ENCODE measurements at regions not wholly inside any gene's neighbourhood (a gene's known extent, or its start where the extent isn't known, plus 50 kb on each side); places are given as distances from the start of the nearest gene placed in this dataset.

- Histone ChIP-seq H3K9me3 (ENCODE audit: low read length) (no peaks in the 10 kb centered on the region), H3K9me2 (replicated peaks; ENCODE audit: low read length) (no peaks in the 10 kb centered on the region), H3K4me1 (ENCODE audit: insufficient read depth, low read length) (peaks cover 13% of the 10 kb centered on the region), H3F3A (ENCODE audit: low read length, unreplicated experiment) (no peaks in the 10 kb centered on the region), H3K4me3 (ENCODE audit: low read length) (no peak overlapping the region), H3K9ac (ENCODE audit: low read length) (no peak overlapping the region), H3K79me2 (ENCODE audit: low read length) (no peaks in the 10 kb centered on the region), H2AFZ (ENCODE audit: low read length) (no peak overlapping the region), H3K27ac (ENCODE audit: low read length) (no peak overlapping the region), H3K4me2 (ENCODE audit: low read length) (no peak overlapping the region), H4K20me1 (ENCODE audit: low read length) (no peaks in the 10 kb centered on the region), H3K27me3 (ENCODE audit: low read length) (no peaks in the 10 kb centered on the region), H3K36me3 (ENCODE audit: low read depth, low read length) (no peaks in the 10 kb centered on the region)
- ATAC-seq: no peak
- ChIA-PET CTCF (no interaction called here), POLR2A (ENCODE audit: unreplicated experiment) (no interaction called here)
- intact Hi-C loops (cut with micrococcal nuclease): loop anchor here (10.0 kb wide), 1 partner anchor 422 kb away; no protein-coding TSS in a partner anchor
- DNase-seq: no peak
- BruUV-seq (replicated peaks): no TSS peak
- TF ChIP-seq EZH2phosphoT487 (IDR thresholded peaks at IDR 0.05; ENCODE audit: borderline replicate concordance, low read length) (no peak), EZH2 (IDR thresholded peaks at IDR 0.05; ENCODE audit: low read length, unreplicated experiment) (no peak), CTCF (conservative IDR thresholded peaks at IDR 0.05; ENCODE audit: low read depth, low read length) (no peak)
Observed at GRCh38 chr12:58342736-58343135, 401.4 kb downstream of the ATP23 start.

GRCh38 chr12:58346032-58346632 lies 404.8 kb downstream of the ATP23 start:
- no peaks in the 10 kb centered on the region for H3K9me2 ChIP-seq (replicated peaks; ENCODE audit: low read length)
- TF ChIP-seq EZH2phosphoT487 (IDR thresholded peaks at IDR 0.05; ENCODE audit: borderline replicate concordance, low read length) (no peak), EZH2 (IDR thresholded peaks at IDR 0.05; ENCODE audit: low read length, unreplicated experiment) (no peak), CTCF (conservative IDR thresholded peaks at IDR 0.05; ENCODE audit: low read depth, low read length) (peak; percentile 89)
- no peak overlapping the region for H2AFZ ChIP-seq (ENCODE audit: low read length)
- BruUV-seq (replicated peaks): no TSS peak
- peaks cover 18% of the 10 kb centered on the region for H3K4me1 ChIP-seq (ENCODE audit: insufficient read depth, low read length)
- peak overlapping the region; percentile 26 for H3K27ac ChIP-seq (ENCODE audit: low read length)
- peak; percentile 77 for ATAC-seq
- intact Hi-C loops (cut with micrococcal nuclease): loop anchor here (1.0 to 10.0 kb wide), 12 partner anchors 69 to 806 kb away; no protein-coding TSS in a partner anchor
- DNase-seq: peak; percentile 79
- no peaks in the 10 kb centered on the region for H3K27me3 ChIP-seq (ENCODE audit: low read length)
- H3K36me3 ChIP-seq (ENCODE audit: low read depth, low read length): no peaks in the 10 kb centered on the region
- ChIA-PET POLR2A (ENCODE audit: unreplicated experiment) (no interaction called here), CTCF (no interaction called here)
- H3K9ac ChIP-seq (ENCODE audit: low read length): peak overlapping the region; percentile 28; the same call in 1 of the 2 replicates
- H3K9me3 ChIP-seq (ENCODE audit: low read length): no peaks in the 10 kb centered on the region
- H3K4me3 ChIP-seq (ENCODE audit: low read length): no peak overlapping the region
- no peak overlapping the region for H3K4me2 ChIP-seq (ENCODE audit: low read length)
- H3K79me2 ChIP-seq (ENCODE audit: low read length): no peaks in the 10 kb centered on the region
- H3F3A ChIP-seq (ENCODE audit: low read length, unreplicated experiment): no peaks in the 10 kb centered on the region
- no peaks in the 10 kb centered on the region for H4K20me1 ChIP-seq (ENCODE audit: low read length)

- POLR2A ChIA-PET (ENCODE audit: unreplicated experiment): interaction anchor here (0.6 kb wide), 1 partner anchor 186 kb away, joined by 8 read pairs; no protein-coding TSS in a partner anchor
- Histone ChIP-seq H3K36me3 (ENCODE audit: low read depth, low read length) (no peaks in the 10 kb centered on the region), H3K9me3 (ENCODE audit: low read length) (no peaks in the 10 kb centered on the region), H3K4me1 (ENCODE audit: insufficient read depth, low read length) (peaks cover 12% of the 10 kb centered on the region), H3K9ac (ENCODE audit: low read length) (no peak overlapping the region), H3K4me3 (ENCODE audit: low read length) (no peak overlapping the region), H4K20me1 (ENCODE audit: low read length) (no peaks in the 10 kb centered on the region), H3F3A (ENCODE audit: low read length, unreplicated experiment) (no peaks in the 10 kb centered on the region), H3K27me3 (ENCODE audit: low read length) (no peaks in the 10 kb centered on the region), H3K9me2 (replicated peaks; ENCODE audit: low read length) (no peaks in the 10 kb centered on the region), H3K79me2 (ENCODE audit: low read length) (no peaks in the 10 kb centered on the region), H3K27ac (ENCODE audit: low read length) (0 out of 2 replicates have a peak overlapping the region, but pooled peaks have one; percentile 26), H2AFZ (ENCODE audit: low read length) (no peak overlapping the region), H3K4me2 (ENCODE audit: low read length) (no peak overlapping the region)
- no TSS peak for BruUV-seq (replicated peaks)
- intact Hi-C loops (cut with micrococcal nuclease): loop anchor here (2.0 to 10.0 kb wide), 9 partner anchors 68 to 805 kb away; no protein-coding TSS in a partner anchor
- CTCF ChIA-PET: no interaction called here
- no peak for TF ChIP-seq EZH2phosphoT487 (IDR thresholded peaks at IDR 0.05; ENCODE audit: borderline replicate concordance, low read length)
- TF ChIP-seq EZH2 (IDR thresholded peaks at IDR 0.05; ENCODE audit: low read length, unreplicated experiment): no peak
- TF ChIP-seq CTCF (conservative IDR thresholded peaks at IDR 0.05; ENCODE audit: low read depth, low read length): no peak
- ATAC-seq (no peak), DNase-seq (no peak)
Observed at GRCh38 chr12:58347188-58347587, 405.8 kb downstream of the ATP23 start.
